Ecto neural progenitor cell (in vitro differentiated cells): ENCODE measurements at regions not wholly inside any gene's neighbourhood (a gene's known extent, or its start where the extent isn't known, plus 50 kb on each side); places are given as distances from the start of the nearest gene placed in this dataset.
A peak's percentile ranks its signal among the peaks of the same experiment; 100 is the strongest.
"Not testable (repeated sequence)": the region's sequence is repeated elsewhere in the genome, so short reads cannot be mapped to it uniquely, and the experiment has no call there.

Source experiments
- DNase-seq: peaks from one replicate; pipeline ENCODE4 v3.0.0-alpha.2; 2018; ENCODE audit warnings: low spot score

GRCh38 chr1:143619851-143620250, 351.9 kb downstream of the FAM72C start:
- no peak for DNase-seq

- no peak for DNase-seq
Measured at GRCh38 chr1:143611159-143611558, 360.6 kb downstream of the FAM72C start.

- DNase-seq, result no peak
Measured at GRCh38 chr1:143610196-143610595, 361.6 kb downstream of the FAM72C start.

GRCh38 chr1:143604887-143605286, 366.9 kb downstream of the FAM72C start:
- DNase-seq, result no peak

- no peak for DNase-seq
Measured at GRCh38 chr1:143584508-143584907, 387.3 kb downstream of the FAM72C start.

GRCh38 chr1:143574891-143575520, 396.8 kb downstream of the FAM72C start:
- no peak for DNase-seq

GRCh38 chr1:143572661-143573060, 399.1 kb downstream of the FAM72C start:
- not testable (repeated sequence) for DNase-seq

- not testable (repeated sequence) for DNase-seq
Measured at GRCh38 chr1:143563761-143564160, 408.0 kb downstream of the FAM72C start.

GRCh38 chr1:143553627-143554026, 418.2 kb downstream of the FAM72C start:
- no peak for DNase-seq

- DNase-seq, result not testable (repeated sequence)
Measured at GRCh38 chr1:143504703-143505102, 467.1 kb downstream of the FAM72C start.

- DNase-seq, result not testable (repeated sequence)
Measured at GRCh38 chr1:143504080-143504479, 467.7 kb downstream of the FAM72C start.

- not testable (repeated sequence) for DNase-seq
Measured at GRCh38 chr1:143503048-143503447, 468.7 kb downstream of the FAM72C start.

GRCh38 chr1:143502038-143502437, 469.7 kb downstream of the FAM72C start:
- DNase-seq, result not testable (repeated sequence)

- peak; percentile 13 for DNase-seq
Measured at GRCh38 chr1:143498059-143498749, 473.6 kb downstream of the FAM72C start.

- DNase-seq, result peak; percentile 40
Measured at GRCh38 chr1:143497374-143497747, 474.4 kb downstream of the FAM72C start.

GRCh38 chr1:143496526-143497373, 475.0 kb downstream of the FAM72C start:
- DNase-seq, result not testable (repeated sequence)
